Bronchial epithelial cell (primary cell): ENCODE measurements at regions not wholly inside any gene's neighbourhood (a gene's known extent, or its start where the extent isn't known, plus 50 kb on each side); places are given as distances from the start of the nearest gene placed in this dataset.

Experiments
- DNase-seq: peaks from one replicate; pipeline ENCODE4 v3.0.0-alpha.2; 2010; ENCODE audit warnings: low read depth
- FAIRE-seq: peaks from 2 replicates; lab custom pipeline; 2011; peaks lifted over from hg19 to GRCh38; lab: Jason Lieb, UNC
- H3K27me3 ChIP-seq: 2 replicates; pipeline ENCODE4 v1.5.1; 2011; ENCODE audit warnings: low read length; ENCODE audit not compliant: control insufficient read depth, insufficient read depth
- H3K36me3 ChIP-seq: 2 replicates; pipeline ENCODE4 v1.5.1; 2011; ENCODE audit warnings: low read length; ENCODE audit not compliant: control insufficient read depth, insufficient read depth
- H3K4me3 ChIP-seq: 2 replicates; pipeline ENCODE4 v1.5.1; 2011; ENCODE audit warnings: mild to moderate bottlenecking, low read depth, low read length, control low read depth
- TF ChIP-seq, protein P1 (sequence below): IDR thresholded peaks from 2 replicates; pipeline ENCODE4 v1.5.1; 2011; ENCODE audit warnings: mild to moderate bottlenecking, moderate library complexity, low read length, control low read depth, inconsistent platforms; ENCODE audit not compliant: insufficient read depth, severe bottlenecking

DNA sequence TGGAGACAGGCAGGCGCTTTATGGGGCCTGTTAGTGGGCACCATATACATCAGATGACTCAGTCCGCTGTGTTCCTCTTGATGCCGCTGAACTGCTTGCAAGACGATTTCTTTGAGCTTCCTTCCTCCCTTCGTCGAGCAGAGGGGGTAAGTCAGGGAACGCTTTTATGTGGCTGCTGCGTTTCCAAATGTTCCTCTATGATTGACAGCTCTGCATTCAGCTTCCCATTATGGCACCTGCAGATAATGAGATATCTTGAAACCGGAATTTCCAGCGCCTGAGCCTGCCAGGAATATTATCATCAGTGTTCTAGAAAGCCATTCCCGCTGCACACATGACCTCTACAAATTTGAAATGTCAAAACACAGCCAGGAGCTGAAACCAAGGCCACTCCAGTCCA lies 257.0 kb downstream of the TSHZ3 start:
- DNase-seq (no peak), FAIRE-seq (no peak)
- TF ChIP-seq, protein P1, sequence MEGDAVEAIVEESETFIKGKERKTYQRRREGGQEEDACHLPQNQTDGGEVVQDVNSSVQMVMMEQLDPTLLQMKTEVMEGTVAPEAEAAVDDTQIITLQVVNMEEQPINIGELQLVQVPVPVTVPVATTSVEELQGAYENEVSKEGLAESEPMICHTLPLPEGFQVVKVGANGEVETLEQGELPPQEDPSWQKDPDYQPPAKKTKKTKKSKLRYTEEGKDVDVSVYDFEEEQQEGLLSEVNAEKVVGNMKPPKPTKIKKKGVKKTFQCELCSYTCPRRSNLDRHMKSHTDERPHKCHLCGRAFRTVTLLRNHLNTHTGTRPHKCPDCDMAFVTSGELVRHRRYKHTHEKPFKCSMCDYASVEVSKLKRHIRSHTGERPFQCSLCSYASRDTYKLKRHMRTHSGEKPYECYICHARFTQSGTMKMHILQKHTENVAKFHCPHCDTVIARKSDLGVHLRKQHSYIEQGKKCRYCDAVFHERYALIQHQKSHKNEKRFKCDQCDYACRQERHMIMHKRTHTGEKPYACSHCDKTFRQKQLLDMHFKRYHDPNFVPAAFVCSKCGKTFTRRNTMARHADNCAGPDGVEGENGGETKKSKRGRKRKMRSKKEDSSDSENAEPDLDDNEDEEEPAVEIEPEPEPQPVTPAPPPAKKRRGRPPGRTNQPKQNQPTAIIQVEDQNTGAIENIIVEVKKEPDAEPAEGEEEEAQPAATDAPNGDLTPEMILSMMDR = no peak
- Histone ChIP-seq H3K27me3 (no peaks in the 10 kb centered on the region), H3K36me3 (no peaks in the 10 kb centered on the region), H3K4me3 (no peak overlapping the region)

DNA sequence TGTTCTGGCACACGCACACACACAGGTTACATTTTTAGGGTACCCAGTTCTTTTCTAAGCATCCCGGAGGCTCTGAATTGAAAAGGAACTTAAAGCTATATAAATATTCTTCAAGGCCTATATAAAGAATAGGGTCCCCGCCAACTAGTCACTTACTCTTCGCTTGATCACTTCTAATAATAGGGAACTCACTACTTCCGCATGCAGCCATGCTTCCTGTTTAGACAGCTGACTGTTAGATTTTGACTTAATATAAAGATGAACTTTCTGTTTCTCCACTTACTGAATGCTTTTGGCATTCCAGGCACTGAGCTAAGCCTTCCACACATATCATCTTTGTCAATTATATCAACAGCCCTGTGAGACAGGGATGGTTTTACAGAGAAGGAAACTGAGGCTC lies 259.6 kb downstream of the TSHZ3 start:
- TF ChIP-seq, protein P1 = no peak
- Histone ChIP-seq H3K4me3 (no peak overlapping the region), H3K36me3 (no peaks in the 10 kb centered on the region), H3K27me3 (no peaks in the 10 kb centered on the region)
- DNase-seq (no peak), FAIRE-seq (no peak)

DNA sequence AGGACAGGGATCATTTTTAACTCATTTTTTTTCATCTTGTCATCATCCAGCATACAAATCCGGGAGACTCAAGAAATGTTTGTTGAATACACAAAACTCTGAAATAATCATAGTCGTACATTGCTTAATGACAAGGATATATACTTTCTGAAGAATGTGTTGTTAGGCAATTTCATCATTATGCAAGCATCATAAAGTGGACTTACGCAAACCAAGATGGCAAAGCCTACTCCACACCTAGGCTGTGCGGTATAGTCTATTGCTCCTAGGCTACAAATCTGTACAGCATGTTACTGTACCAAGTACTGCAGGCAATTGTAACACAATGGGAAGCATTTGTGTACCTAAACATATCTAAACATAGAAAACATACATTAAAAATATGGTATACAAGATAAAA lies 264.1 kb downstream of the TSHZ3 start:
- TF ChIP-seq, protein P1 = no peak
- H3K4me3 ChIP-seq = no peak overlapping the region
- no peaks in the 10 kb centered on the region for H3K36me3 ChIP-seq
- FAIRE-seq (no peak), DNase-seq (no peak)
- H3K27me3 ChIP-seq = no peaks in the 10 kb centered on the region

DNA sequence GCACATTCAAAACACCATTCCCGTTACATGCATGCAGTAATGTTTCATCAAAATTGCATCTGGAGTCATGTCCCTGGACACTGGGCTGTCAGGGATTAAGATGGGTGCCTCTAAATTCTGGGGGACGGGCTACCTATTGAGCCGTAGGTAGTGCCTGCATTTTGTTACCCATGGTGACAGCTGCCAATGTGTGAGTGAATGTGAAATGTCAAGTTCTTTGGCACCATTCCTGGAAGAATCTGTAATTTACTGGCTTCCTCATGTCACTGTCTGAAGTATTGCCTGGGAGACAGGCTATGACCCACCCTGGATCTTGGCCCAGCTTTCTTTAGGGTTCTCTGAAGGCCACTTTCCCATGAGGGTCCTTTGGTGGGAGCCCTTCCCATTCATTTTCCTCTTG lies 266.1 kb downstream of the TSHZ3 start:
- Histone ChIP-seq H3K36me3 (no peaks in the 10 kb centered on the region), H3K27me3 (no peaks in the 10 kb centered on the region), H3K4me3 (no peak overlapping the region)
- DNase-seq (no peak), FAIRE-seq (no peak)
- TF ChIP-seq, protein P1 = no peak

DNA sequence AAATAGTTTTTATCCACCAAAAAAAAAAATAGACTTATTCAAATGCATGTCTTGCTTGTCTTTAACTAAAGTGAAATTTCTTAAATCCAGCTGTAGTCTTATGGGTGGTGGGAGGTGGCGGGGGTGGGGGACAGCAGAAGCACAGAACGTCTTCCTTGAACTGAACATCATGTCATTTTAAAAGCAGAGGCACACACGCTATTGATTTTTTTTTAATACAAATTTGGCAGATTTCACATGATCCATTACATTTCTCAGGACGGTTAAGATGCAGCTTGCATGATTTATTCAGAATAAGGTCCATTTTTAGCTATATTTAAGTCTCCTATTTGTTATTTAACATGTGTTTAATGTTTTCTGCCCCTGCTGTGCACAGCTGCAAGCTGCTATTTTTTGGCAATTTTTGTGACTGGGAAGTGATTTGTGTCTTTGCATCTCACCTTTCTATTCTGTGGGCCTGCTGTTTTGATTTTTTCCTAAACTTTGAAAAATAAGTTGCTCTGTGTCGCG lies 274.0 kb downstream of the TSHZ3 start:
- no peak for FAIRE-seq
- TF ChIP-seq, protein P1 = no peak
- DNase-seq = no peak
- Histone ChIP-seq H3K36me3 (no peaks in the 10 kb centered on the region), H3K4me3 (no peak overlapping the region), H3K27me3 (no peaks in the 10 kb centered on the region)
